Embryonic facial prominence (tissue), 1 donor: ENCODE measurements at regions not wholly inside any gene's neighbourhood (a gene's known extent, or its start where the extent isn't known, plus 50 kb on each side); places are given as distances from the start of the nearest gene placed in this dataset.
"Not testable (repeated sequence)": the region's sequence is repeated elsewhere in the genome, so short reads cannot be mapped to it uniquely, and the experiment has no call there.

ENCODE experiments used
- DNase-seq: peaks from one replicate; pipeline ENCODE4 v3.0.0-alpha.2; 2016; ENCODE audit errors: extremely low spot score

DNA sequence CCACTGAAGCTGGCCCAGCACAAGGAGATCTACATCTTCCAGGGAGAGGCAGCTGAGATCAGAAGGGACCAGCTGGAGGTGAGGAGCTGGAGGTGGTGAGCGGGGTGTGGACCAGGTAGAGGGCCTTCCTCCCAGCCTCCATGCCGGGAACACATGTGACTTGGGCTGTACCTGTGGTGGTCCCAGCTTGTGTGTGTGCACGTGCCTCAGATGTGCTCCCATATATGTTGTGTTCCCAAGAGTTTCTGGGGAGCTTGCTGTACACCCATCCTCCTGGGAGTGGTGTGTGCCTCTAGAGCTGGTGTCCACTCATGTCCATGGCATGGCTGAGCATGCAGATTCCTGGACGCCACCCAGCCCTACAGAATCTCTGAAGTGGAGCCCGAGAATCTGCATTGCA is 183.7 kb upstream of the AKAP13 start:
- not testable (repeated sequence) for DNase-seq

GRCh38 chr15:85197582-85197981 is 182.8 kb upstream of the AKAP13 start:
- not testable (repeated sequence) for DNase-seq

GRCh38 chr15:85198432-85198831 is 182.0 kb upstream of the AKAP13 start:
- DNase-seq, result not testable (repeated sequence)

GRCh38 chr15:85200215-85200614 is 180.2 kb upstream of the AKAP13 start:
- DNase-seq, result not testable (repeated sequence)

DNA sequence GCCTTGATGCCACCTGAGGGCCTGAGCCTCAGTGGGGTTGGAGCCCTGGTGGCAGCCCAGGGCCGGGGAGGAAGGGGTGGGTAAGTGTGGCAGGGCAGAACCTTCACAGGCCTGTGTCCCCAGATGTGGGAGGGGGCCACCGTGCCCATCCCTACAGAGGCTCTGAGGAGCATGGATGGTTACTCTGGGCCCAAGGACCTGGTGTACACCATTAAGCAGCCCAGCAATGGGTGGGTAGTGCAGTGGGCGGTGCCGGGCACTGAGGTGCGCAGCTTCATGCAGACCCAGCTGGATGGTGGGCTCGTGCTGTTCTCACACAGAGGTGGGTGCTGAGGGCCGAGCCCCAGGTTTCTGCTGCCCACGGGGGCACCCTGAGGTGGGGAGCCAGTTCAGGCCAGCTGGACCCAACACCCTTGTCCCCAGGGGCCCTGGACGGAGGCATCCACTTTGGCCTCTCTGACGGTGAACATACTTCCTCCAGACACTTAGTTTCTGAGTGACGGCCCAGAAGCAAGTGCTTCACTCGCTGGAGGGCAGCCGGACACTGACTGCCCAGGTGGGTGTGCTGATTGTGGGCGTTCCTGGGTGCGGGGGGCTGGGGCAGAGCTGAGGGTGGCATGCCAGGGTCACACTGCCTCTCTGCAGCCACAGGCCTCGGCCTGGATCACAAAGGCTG is 179.1 kb upstream of the AKAP13 start:
- DNase-seq, result not testable (repeated sequence)

DNA sequence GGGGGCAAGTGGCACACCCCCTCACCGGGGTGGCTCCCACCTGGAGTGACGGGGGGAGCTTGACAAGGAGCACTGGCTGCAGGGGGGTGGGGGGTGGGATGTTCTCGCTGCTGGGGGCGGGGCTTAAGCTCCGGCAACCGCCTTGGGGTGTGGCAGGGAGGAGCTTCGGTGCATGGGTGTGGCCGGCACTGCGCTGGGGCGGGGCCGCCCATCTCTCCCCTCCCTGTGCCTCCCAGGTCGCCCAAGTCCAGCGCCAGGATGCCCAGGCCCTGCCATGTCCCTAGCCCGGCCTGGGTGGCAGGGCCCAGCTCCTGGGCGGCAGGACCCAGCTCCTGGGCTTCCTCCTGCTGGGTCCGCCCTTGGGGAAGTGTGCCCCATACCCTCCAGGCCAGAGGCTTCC is 175.9 kb upstream of the AKAP13 start:
- DNase-seq, result not testable (repeated sequence)

- not testable (repeated sequence) for DNase-seq
These were observed 146.5 kb upstream of the AKAP13 start for GRCh38 chr15:85233791-85234325.

- not testable (repeated sequence) for DNase-seq
These were observed 145.8 kb upstream of the AKAP13 start for GRCh38 chr15:85234450-85235196.

- DNase-seq, result not testable (repeated sequence)
These were observed 136.3 kb upstream of the AKAP13 start for GRCh38 chr15:85244056-85244455.

DNA sequence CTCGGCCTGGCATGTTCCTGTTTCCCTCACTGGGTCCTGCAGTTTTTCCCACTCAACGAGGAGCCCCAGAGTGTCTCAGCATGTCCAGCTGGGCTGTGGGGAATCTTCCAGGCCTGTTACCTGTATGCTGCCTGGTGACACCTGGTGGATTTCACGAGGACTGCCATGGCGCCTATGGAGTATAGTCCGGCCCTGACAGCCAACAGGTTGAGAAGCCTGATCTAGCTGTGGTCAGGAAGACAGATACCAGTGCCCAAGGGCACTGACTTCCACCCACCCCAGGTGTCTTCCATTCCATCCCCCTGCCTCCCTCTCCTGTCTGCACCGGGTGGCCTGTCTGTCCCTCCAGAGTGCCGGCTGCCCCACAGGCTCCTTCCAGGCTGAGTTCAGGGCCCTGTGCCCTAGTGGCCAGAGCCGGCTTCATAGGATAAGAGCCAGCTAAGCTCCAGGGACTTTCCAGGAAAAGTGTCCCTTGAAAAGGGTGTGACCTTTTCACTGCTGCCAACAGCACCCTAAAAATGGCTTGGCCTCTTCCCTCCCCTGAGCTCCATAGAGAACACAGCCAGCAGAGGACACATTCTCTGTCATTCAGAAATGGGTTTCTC is 129.4 kb upstream of the AKAP13 start:
- not testable (repeated sequence) for DNase-seq

DNA sequence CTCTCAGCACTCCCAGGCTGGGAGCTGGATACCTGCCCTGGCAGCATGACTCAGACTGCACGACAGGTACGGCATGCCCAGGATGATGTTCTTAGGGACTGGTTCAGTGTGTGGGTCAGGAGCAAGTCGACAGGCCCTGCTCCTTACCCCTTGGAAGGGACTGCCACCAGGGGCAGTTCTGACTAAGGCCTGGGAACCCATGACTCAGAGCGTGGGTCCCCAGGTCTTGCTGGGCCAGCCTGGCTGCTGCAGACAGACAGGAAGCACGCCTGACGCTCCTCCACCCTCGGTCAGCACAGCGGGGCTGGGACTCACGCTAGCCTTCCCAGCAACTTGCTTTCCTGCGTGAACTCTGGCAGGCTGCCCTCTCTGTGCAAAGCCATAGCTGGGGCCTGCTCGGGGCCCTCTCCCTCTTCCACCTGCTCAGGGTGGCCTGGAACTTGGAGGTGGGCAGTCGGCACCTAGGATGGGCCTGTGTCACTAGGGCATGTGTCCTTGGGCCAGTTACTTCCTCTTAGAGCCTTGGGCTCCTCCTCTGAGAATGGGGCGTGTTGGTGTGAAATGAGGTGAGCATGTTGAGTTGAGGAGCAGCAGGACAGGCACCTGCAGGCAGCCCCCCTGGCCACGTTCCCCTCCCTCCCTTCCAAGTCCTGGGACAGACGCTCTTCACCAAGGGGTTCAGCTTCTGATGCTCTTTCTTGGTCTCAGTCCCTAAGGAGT is 127.0 kb upstream of the AKAP13 start:
- DNase-seq, result not testable (repeated sequence)

- not testable (repeated sequence) for DNase-seq
These were observed 125.4 kb upstream of the AKAP13 start for GRCh38 chr15:85254961-85255360.

DNA sequence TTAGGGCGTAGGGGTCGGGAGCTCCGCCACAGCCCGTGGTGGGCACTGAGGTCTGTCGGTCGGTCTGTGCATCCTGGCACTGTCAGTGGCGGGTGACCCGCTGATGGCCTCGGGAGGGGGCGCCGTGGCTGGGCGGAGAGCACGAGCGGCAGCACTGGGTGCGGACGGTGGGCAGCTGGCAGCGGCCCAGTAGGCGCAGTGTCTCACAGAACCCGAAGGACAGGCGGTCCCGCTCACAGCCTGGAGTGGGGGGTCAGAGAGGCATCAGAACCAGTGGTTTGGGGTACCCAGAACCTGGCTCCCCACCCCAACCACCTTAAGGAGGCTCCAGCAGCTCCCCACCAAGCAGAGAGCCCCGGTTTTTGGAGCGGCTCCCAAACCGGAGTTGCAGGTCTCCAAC is 124.9 kb upstream of the AKAP13 start:
- DNase-seq, result not testable (repeated sequence)

DNA sequence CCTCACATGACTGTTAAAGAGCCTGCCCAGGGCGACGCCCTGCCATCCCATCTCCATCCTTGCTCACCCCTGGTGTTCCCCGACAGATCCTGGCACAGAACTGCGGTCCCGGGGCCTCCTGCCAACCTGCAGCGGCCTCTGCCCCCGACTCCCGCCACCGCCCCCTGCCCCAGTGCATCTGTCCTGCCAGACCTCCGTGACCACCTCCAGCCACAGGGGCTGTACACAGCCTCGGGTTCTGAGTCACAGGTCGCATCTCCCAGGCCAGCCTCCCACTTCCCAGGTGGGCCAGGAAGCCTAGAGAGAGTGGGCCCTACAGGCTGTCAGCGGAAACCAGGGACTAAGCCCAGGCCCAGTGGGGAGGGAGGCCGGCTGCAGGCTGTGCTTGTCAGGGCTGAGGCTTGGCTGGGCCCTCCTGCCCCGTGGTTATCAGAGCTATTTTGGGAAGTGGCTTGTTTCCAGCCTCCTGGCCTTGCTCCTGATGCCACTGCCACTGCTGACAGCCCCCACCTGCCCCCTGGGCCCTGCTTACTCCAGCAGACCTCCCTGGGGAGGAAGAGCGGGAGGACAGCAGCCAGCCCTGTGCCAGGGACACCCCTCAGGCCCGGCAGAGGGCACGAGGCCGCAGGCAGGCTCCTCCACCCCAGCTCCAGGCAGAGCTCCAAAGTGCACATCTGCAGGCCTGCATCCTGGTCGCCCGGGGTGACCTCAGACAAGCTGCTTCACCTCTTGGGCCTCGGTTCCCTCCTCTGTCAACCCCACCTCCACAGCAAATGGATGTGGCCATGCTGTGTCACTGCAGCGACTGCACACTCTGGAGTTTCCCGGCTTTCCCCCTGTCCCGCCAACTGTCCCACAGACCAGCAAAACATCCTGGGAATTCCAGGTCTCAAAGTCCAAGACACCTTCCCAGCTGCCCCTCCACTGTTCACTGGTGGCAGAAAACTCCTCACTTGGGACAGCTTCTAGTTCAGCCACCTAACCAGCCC is 124.1 kb upstream of the AKAP13 start:
- DNase-seq, result not testable (repeated sequence)

- not testable (repeated sequence) for DNase-seq
These were observed 122.3 kb upstream of the AKAP13 start for GRCh38 chr15:85258062-85258445.

- DNase-seq, result not testable (repeated sequence)
These were observed 121.7 kb upstream of the AKAP13 start for GRCh38 chr15:85258559-85259209.

GRCh38 chr15:85260526-85260925 is 119.9 kb upstream of the AKAP13 start:
- not testable (repeated sequence) for DNase-seq

DNA sequence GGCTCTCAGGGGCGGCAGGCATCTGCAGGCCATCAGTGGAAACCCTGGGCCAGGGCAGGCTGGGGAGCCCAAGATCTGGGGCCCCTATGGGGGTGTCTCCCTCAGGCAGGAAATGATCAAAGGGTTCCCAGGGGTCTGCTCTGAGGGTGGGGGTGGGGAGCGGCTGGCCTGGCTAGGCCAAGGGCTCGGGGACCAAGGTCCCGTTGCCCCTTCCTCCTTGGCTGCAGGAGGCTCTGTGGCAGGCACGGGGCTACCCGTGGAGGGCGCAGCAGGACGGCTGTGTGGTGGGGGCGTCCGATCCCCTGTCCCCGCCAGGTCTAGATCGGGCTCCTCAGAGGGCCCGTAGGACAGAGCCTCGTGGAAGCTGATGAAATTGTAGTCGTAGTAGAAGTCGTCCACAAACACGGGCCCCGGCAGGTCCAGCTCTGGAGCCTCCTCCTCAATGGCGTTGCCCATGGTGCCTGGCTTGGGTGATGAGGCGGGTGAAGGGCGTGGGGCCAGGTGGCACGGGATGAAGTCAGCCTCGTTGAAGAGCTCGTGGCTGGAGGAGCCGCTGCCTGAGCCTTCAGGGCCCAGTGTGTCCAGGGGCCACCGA is 117.8 kb upstream of the AKAP13 start:
- not testable (repeated sequence) for DNase-seq

- DNase-seq, result not testable (repeated sequence)
These were observed 116.5 kb upstream of the AKAP13 start for GRCh38 chr15:85263842-85264440.
